Stimulated activated CD8-positive, alpha-beta memory T cell treated with anti-CD3 and anti-CD28 coated beads, Interleukin-15, amount 100 ng/mL, for 1 hour (primary cell): ENCODE measurements at regions not wholly inside any gene's neighbourhood (a gene's known extent, or its start where the extent isn't known, plus 50 kb on each side); places are given as distances from the start of the nearest gene placed in this dataset.

ENCODE experiments used
- DNase-seq: peaks from one replicate; pipeline ENCODE4 v3.0.0-alpha.2; 2020; ENCODE audit warnings: low read depth

- no peak for DNase-seq
These were observed 380.9 kb downstream of the SOX9 start for GRCh38 chr17:72501404-72502370.

GRCh38 chr17:72502371-72503341 is 381.8 kb downstream of the SOX9 start:
- no peak for DNase-seq

DNA sequence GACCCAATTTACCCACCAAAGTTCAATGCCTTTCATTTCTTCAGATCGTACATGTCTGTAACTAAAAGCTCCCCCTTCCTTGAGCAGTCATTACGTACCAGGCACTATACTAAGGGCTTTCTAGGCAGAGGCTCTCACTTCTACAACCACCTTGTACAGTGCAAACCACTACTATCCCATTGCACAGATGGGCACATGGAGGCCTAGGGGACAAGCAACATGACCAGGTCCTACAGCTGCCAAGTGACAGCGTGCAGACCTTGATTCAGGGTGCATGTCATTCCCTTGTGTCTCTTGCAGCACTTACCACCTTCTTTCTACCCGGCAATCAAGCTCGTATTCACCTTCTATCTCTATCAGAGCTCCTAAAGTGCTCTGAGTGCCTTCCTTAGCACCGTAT is 382.7 kb downstream of the SOX9 start:
- no peak for DNase-seq

DNA sequence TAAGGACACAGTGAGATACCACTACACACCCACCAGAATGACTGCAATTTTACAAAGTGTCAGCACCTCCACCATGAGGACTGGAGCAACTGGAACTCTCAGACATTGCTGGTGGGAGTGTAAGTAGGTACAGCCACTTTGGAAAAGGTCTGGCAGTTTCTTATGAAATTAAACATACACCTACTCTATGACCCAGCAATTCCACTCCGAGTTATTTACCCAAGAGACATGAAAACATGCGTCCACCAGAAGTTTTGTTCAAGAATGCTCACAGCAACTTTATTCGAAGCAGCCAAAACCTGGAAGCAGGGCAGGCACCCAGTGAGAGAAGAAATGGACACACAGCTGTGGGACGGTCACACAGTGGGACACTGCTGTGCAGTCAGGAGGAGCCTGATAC is 384.0 kb downstream of the SOX9 start:
- no peak for DNase-seq

- no peak for DNase-seq
These were observed 386.0 kb downstream of the SOX9 start for GRCh38 chr17:72506773-72507172.

- no peak for DNase-seq
These were observed 386.6 kb downstream of the SOX9 start for GRCh38 chr17:72507370-72507769.

DNA sequence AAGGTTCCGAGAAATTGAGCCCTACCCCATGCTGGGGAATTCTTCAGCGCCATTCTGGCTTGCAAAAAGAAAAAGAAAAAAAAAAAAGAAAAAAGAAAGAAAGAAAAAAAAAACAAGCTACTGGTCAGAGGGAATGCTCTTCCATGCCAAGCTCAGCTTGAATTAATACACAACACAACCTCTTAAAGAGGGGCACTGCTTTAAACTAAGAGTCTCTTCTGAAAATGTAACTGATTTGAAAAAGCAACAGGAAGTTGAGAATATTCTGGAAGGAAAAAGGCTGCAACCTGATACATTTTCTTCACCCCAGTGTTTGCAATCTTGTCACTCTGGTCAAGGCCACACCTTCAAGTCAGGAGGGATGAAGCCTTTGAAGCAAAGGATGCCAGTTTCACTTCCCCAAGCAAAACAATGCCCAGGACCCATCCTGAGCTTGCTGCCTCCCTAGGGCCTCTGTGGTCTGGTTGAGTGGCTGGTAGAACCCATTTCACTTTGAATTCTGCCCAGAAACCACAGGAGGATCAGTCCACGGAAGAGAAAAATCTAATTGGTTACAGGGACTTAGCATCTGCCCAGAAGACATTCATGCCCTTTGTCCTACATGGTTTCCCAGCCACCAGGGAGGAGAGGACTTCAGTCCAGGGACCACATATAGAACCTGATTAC is 389.7 kb downstream of the SOX9 start:
- DNase-seq: no peak

GRCh38 chr17:72511242-72511641 is 390.4 kb downstream of the SOX9 start:
- DNase-seq: no peak

- DNase-seq: no peak
These were observed 391.1 kb downstream of the SOX9 start for GRCh38 chr17:72511874-72512273.

DNA sequence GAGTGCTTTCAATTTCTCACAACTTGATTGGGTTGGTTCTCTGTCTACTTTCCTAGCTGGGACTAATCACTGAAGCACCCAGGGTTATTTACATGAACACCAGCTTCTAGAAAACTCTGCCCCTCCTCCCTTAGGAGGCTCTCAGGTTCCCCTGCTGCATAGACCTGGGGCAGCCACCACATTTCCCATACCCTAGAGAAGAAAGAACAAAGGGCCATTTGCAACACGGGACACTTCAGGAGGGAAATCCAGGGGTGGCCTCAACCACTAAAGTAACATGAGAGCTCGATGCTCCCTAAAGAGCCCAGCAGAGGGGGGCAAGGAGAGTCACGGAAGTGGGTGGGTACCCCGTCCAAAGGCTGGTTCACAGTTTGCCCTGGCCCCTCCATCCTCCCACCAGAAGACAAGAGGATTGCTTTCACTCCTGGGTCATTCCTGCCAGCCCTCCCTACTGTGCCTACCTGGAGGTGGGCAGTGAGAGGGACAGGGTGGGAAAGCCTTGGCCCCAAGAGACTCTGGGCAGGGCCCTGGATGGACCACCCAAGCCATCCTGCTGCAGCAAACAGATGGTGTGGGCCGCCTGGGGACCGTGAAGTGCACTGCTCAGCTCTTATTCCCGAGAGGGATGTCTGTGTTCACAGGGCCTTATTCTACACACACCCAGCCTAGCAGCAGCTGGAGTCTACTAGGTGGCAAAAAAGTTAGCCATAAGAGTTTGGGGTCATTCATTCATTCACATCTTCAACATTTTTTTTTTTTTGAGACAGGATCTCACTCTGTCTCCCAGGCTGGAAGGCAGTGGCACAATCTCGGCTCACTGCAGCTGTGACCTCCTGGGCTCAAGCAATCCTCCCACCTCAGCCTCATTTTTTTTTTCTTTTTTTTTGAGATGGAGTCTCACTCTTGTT is 392.1 kb downstream of the SOX9 start:
- no peak for DNase-seq

GRCh38 chr17:72514321-72514861 is 393.6 kb downstream of the SOX9 start:
- DNase-seq: no peak

- DNase-seq: no peak
These were observed 394.1 kb downstream of the SOX9 start for GRCh38 chr17:72514891-72515290.

DNA sequence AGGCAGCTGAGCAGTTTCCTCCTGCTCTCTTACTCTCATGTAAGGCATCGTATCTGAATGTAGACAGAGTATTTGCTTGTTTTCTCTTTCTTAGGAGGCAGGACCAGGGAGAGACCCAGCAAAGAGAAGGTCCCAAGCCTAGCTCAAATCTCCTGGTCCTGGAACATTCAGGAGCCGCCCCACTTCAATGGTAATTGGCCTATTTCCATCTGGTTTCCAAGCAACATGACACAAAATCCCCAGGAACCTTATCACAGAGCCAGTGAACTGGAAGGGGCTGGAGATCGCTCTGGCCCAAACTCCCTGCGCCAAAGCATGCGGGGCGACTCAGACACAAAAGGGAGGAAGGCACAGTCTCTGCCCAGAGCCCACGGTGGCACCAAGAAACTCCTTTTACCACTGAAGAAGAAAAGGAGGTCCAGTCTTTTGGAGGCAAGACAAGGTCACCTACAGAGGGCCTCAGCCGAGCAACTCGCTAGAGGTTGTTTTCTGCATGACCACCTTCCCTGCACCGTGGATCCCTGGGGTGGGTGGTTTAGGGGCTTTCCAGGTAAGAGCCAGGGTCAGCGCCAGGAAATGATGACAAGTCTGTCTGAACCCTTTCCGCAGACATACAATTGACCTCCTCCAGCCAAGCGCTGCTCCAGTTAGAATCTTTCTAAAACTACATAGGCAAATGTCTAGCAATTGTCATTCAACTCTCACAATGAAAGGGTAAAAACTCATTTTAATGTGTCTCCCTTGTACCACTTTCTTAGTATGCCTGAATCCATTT is 394.7 kb downstream of the SOX9 start:
- DNase-seq: no peak

DNA sequence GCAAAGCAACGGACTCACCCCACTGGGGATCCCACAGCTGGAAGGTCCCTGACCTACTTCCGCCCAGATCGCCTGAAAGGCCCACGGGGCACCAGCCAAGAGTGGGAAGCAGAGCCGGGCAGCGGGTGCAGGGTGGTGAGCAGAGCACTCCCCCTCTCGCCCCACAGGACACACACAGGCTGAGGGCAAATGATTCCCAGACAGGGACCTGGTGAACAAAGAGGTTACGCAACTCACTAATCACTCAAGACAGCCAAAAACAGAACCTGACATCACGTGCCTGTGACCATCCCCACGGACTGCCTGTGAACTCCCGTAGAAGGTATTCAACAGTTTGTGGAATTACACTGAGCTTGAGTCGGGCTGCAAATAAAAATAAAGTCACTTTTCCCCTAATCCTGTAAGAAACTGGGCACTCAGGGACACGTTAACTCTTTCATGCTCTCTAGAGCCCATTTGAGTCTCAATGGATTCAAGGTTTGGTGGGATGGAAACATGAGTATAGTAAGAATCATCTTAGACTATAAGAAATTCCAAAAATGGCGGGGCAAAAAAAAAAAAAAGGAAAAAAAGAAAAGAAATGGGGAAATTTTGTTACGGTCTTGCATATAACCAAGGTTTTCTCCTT is 396.1 kb downstream of the SOX9 start:
- no peak for DNase-seq

DNA sequence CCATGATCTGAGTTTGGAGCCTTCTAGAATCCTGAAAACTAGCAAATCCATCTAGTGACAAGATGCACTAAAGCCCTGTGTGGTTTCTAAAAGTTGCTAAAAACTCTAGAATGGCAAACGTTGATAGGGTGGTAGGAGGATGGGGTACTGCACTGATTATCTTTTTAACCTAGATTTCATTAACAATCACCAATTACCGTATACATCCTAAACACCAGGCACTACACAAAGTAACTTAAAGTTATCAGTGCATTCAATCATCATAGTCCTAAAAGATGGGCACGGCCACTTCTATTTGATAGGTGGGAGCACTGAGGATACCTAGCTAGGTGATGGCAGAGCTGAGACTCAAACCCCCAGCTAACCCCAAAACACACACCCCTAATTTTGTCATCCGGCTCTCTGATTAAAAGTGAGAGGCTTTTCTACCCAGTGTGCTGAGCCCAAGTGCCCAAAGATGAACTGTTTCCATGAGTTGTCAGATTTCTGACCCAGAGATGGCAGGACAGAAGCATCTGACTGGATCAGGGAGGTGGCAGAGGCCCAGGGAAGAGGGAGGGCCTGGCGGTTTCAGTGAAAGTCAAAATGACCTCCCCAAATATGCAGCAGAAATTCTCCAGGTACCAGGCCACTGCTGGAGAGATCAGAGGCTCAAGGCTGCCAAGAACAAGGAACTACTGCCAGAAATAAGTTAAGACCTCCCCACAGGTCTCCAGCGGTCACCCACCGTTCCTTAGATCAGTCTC is 396.8 kb downstream of the SOX9 start:
- DNase-seq: no peak

DNA sequence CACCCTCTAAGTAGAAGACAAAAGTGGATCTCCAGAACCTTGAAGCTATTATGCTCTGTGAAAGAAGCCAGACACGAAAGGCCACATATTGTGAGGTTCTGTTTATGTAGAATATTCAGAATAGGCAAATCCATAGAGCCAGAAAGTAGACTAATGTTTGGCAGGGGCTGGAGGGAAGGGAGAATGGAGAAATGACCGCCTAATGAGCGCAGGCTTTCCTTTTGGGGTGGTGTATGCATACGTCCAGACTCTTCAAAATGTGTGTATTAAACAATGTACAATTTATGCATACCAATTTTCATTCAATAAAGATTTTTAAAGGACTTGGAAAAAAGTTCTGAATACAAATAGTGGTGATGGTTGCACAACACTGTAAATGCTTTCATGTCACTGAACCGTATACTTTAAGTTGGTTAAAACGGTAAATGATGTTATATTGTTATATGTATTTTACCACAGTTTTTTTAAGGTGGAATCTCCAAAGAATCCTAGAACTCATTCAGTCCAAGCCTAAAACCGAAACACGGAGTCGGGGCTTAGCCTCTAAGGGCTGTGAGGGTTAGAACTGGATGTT is 397.4 kb downstream of the SOX9 start:
- no peak for DNase-seq

- no peak for DNase-seq
These were observed 398.2 kb downstream of the SOX9 start for GRCh38 chr17:72518753-72519597.

DNA sequence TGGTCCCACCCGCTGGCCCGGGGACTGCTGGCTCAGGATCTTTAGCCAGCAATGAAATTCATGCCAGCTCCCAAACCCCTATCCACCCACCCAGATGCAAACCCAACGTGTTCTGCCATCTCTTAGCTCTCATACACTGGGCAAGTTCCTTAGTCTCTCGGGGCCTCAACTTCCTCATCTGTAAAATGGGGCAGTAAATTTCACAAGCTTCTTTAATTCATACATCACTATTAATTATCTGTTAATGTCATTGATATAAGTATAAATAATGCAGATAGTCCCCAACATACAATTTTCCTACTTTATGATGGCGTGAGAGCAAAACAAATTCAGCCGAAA is 398.7 kb downstream of the SOX9 start:
- DNase-seq: no peak
